ENCODE measurements at regions not wholly inside any gene's neighbourhood (a gene's known extent, or its start where the extent isn't known, plus 50 kb on each side); places are given as distances from the start of the nearest gene placed in this dataset.

DNA sequence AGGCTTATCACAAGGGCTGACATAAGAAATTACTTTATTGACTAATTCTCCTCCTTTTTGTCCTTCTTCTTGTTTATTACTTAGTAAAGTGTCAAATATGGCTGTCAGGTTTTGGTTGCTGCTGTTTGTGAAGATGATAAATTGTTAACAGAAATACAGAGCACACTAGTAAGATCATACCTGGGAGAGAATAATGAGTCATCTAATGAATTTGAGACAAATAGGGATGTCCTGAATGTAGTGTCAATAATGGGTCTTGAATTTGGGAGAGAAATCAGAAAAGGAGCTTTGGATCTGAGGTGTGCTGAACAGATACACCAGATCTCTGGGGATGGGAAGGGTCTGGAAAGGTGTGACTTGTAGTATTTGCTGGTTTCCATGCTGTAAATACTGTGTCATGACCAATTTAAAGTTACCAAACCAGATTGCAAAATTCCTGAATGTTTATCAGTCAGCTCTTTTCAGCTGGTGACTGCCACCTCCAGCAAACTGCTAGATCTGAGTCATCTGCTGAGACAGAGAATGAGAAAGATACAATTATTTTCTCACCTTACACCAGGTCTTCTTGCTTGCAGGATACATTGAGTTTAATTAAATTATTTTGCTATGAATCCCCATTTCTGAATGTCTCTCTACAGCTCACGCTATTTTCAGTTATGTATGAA lies 76.7 kb upstream of the SATB1 start (continued):
- no peak for TF ChIP-seq RAD21 (IDR thresholded peaks at IDR 0.05)
- TF ChIP-seq JUND (IDR thresholded peaks at IDR 0.05), result no peak
- TF ChIP-seq FOXA2 (IDR thresholded peaks at IDR 0.05), result no peak
- TF ChIP-seq FOXA1 (IDR thresholded peaks at IDR 0.05), result no peak

DNA sequence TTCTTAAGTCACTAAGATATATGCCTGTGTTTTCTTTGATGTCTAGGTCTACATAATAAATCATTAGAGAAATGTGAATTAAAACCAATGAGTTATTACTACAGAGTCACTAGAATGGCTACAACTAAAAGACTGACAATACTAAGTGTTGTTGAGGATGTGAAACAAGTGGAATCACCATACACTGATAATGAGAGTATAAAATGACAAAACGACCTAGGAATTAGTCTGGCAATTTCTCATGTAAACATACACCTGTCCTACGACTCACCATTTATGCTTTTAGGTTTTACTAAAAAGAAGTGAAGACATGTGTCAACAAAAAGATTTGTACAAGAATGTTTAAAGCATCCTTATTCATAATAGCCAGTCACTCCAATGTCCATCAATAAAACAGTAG lies 75.2 kb upstream of the SATB1 start:
- Histone ChIP-seq H3K9me3 (ENCODE audit: control insufficient read depth in 4 of 4, low read length in 3 of 4) (no peaks in the 10 kb centered on the region), H3K27ac (ENCODE audit: low read depth in 1 of 2, low read length in 2 of 2) (no peak overlapping the region), H3K27me3 (ENCODE audit: control insufficient read depth in 4 of 4, insufficient read depth in 4 of 4, low read length in 3 of 4) (no peaks in the 10 kb centered on the region), H3K36me3 (ENCODE audit: control insufficient read depth in 4 of 4, insufficient read depth in 3 of 4, low read depth in 1 of 4, low read length in 3 of 4) (no peaks in the 10 kb centered on the region), H3K4me3 (ENCODE audit: low read depth in 1 of 3, low read length in 3 of 3) (no peak overlapping the region), H3K9ac (ENCODE audit: low read depth in 1 of 2, low read length in 2 of 2) (no peak overlapping the region), H3K4me1 (ENCODE audit: control insufficient read depth in 4 of 4, insufficient read depth in 4 of 4, low read length in 3 of 4) (no peaks in the 10 kb centered on the region)
- WGBS, result 76% methylated on average over 2 of the region's 2 CpGs
- TF ChIP-seq EGR1 (IDR thresholded peaks at IDR 0.05; ENCODE audit: low read depth in 2 of 2) (no peak), RAD21 (IDR thresholded peaks at IDR 0.05) (no peak), FOXA1 (IDR thresholded peaks at IDR 0.05) (no peak), RXRA (IDR thresholded peaks at IDR 0.05) (no peak), HNF4G (IDR thresholded peaks at IDR 0.05) (no peak), FOXA2 (IDR thresholded peaks at IDR 0.05) (no peak), HNF4A (conservative IDR thresholded peaks at IDR 0.05) (no peak), GABPA (IDR thresholded peaks at IDR 0.05 in 1 of 2, conservative IDR thresholded peaks at IDR 0.05 in 1 of 2) (no peak), NR2F2 (IDR thresholded peaks at IDR 0.05) (no peak), TAF1 (conservative IDR thresholded peaks at IDR 0.05) (no peak), YY1 (IDR thresholded peaks at IDR 0.05) (no peak), JUND (IDR thresholded peaks at IDR 0.05) (no peak)
- TF ChIP-seq, protein P1, sequence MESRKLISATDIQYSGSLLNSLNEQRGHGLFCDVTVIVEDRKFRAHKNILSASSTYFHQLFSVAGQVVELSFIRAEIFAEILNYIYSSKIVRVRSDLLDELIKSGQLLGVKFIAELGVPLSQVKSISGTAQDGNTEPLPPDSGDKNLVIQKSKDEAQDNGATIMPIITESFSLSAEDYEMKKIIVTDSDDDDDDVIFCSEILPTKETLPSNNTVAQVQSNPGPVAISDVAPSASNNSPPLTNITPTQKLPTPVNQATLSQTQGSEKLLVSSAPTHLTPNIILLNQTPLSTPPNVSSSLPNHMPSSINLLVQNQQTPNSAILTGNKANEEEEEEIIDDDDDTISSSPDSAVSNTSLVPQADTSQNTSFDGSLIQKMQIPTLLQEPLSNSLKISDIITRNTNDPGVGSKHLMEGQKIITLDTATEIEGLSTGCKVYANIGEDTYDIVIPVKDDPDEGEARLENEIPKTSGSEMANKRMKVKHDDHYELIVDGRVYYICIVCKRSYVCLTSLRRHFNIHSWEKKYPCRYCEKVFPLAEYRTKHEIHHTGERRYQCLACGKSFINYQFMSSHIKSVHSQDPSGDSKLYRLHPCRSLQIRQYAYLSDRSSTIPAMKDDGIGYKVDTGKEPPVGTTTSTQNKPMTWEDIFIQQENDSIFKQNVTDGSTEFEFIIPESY (IDR thresholded peaks at IDR 0.05), result no peak
- TF ChIP-seq, protein P2, sequence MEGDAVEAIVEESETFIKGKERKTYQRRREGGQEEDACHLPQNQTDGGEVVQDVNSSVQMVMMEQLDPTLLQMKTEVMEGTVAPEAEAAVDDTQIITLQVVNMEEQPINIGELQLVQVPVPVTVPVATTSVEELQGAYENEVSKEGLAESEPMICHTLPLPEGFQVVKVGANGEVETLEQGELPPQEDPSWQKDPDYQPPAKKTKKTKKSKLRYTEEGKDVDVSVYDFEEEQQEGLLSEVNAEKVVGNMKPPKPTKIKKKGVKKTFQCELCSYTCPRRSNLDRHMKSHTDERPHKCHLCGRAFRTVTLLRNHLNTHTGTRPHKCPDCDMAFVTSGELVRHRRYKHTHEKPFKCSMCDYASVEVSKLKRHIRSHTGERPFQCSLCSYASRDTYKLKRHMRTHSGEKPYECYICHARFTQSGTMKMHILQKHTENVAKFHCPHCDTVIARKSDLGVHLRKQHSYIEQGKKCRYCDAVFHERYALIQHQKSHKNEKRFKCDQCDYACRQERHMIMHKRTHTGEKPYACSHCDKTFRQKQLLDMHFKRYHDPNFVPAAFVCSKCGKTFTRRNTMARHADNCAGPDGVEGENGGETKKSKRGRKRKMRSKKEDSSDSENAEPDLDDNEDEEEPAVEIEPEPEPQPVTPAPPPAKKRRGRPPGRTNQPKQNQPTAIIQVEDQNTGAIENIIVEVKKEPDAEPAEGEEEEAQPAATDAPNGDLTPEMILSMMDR (IDR thresholded peaks at IDR 0.05; ENCODE audit: low read depth, low read length, missing input control), result no peak
- TF ChIP-seq, protein P3, sequence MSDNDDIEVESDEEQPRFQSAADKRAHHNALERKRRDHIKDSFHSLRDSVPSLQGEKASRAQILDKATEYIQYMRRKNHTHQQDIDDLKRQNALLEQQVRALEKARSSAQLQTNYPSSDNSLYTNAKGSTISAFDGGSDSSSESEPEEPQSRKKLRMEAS (IDR thresholded peaks at IDR 0.05), result no peak
- DNase-seq (ENCODE audit: low spot score), result no peak

DNA sequence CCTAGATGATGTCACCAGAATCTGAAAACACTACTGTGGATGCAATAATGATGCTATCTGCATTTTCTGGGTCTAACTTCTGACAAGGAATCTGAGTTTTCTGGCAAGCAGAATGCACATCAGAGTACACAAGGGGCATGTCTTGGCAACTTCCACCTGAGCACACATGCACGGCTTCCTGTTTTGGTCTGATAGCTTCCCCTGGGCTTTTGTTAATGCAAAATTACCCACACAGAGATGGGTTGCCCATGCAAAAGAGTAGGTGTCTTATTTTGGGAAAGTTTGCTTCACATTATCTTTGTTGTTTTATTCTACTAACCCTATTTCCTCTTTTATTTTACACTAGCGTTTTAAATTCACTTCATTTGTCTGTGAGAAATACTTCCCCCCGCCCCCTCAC lies 74.2 kb upstream of the SATB1 start:
- no peak overlapping the region for H3K4me3 ChIP-seq (ENCODE audit: low read depth in 1 of 3, low read length in 3 of 3)
- no peaks in the 10 kb centered on the region for H3K36me3 ChIP-seq (ENCODE audit: control insufficient read depth in 4 of 4, insufficient read depth in 3 of 4, low read depth in 1 of 4, low read length in 3 of 4)
- H3K27me3 ChIP-seq (ENCODE audit: control insufficient read depth in 4 of 4, insufficient read depth in 4 of 4, low read length in 3 of 4), result no peaks in the 10 kb centered on the region
- H3K4me1 ChIP-seq (ENCODE audit: control insufficient read depth in 4 of 4, insufficient read depth in 4 of 4, low read length in 3 of 4), result no peaks in the 10 kb centered on the region
- 73% methylated on average over 3 of the region's 3 CpGs for WGBS
- H3K9me3 ChIP-seq (ENCODE audit: control insufficient read depth in 4 of 4, low read length in 3 of 4), result no peaks in the 10 kb centered on the region
- H3K27ac ChIP-seq (ENCODE audit: low read depth in 1 of 2, low read length in 2 of 2), result no peak overlapping the region
- H3K9ac ChIP-seq (ENCODE audit: low read depth in 1 of 2, low read length in 2 of 2), result no peak overlapping the region
- DNase-seq (ENCODE audit: low spot score), result no peak
- no peak for TF ChIP-seq HNF4A (conservative IDR thresholded peaks at IDR 0.05)
- TF ChIP-seq NR2F2 (IDR thresholded peaks at IDR 0.05), result no peak
- TF ChIP-seq RAD21 (IDR thresholded peaks at IDR 0.05), result no peak
- TF ChIP-seq HNF4G (IDR thresholded peaks at IDR 0.05), result no peak
- TF ChIP-seq GABPA (IDR thresholded peaks at IDR 0.05 in 1 of 2, conservative IDR thresholded peaks at IDR 0.05 in 1 of 2), result no peak
- no peak for TF ChIP-seq FOXA1 (IDR thresholded peaks at IDR 0.05)
- TF ChIP-seq JUND (IDR thresholded peaks at IDR 0.05), result no peak
- TF ChIP-seq, protein P4, sequence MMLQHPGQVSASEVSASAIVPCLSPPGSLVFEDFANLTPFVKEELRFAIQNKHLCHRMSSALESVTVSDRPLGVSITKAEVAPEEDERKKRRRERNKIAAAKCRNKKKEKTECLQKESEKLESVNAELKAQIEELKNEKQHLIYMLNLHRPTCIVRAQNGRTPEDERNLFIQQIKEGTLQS (IDR thresholded peaks at IDR 0.05), result no peak
- TF ChIP-seq, protein P5, sequence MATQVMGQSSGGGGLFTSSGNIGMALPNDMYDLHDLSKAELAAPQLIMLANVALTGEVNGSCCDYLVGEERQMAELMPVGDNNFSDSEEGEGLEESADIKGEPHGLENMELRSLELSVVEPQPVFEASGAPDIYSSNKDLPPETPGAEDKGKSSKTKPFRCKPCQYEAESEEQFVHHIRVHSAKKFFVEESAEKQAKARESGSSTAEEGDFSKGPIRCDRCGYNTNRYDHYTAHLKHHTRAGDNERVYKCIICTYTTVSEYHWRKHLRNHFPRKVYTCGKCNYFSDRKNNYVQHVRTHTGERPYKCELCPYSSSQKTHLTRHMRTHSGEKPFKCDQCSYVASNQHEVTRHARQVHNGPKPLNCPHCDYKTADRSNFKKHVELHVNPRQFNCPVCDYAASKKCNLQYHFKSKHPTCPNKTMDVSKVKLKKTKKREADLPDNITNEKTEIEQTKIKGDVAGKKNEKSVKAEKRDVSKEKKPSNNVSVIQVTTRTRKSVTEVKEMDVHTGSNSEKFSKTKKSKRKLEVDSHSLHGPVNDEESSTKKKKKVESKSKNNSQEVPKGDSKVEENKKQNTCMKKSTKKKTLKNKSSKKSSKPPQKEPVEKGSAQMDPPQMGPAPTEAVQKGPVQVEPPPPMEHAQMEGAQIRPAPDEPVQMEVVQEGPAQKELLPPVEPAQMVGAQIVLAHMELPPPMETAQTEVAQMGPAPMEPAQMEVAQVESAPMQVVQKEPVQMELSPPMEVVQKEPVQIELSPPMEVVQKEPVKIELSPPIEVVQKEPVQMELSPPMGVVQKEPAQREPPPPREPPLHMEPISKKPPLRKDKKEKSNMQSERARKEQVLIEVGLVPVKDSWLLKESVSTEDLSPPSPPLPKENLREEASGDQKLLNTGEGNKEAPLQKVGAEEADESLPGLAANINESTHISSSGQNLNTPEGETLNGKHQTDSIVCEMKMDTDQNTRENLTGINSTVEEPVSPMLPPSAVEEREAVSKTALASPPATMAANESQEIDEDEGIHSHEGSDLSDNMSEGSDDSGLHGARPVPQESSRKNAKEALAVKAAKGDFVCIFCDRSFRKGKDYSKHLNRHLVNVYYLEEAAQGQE (IDR thresholded peaks at IDR 0.05), result no peak
- TF ChIP-seq FOXA2 (IDR thresholded peaks at IDR 0.05), result no peak
- no peak for TF ChIP-seq SP1 (IDR thresholded peaks at IDR 0.05)
- TF ChIP-seq EGR1 (IDR thresholded peaks at IDR 0.05; ENCODE audit: low read depth in 2 of 2), result no peak
- no peak for TF ChIP-seq RXRA (IDR thresholded peaks at IDR 0.05)
- TF ChIP-seq TAF1 (conservative IDR thresholded peaks at IDR 0.05), result no peak
- TF ChIP-seq, protein P3 (IDR thresholded peaks at IDR 0.05), result no peak
- TF ChIP-seq, protein P2 (IDR thresholded peaks at IDR 0.05; ENCODE audit: low read depth, low read length, missing input control), result no peak

Measured in liver (tissue), 8 donors.